OCI-LY1 (cell line): ENCODE measurements at regions not wholly inside any gene's neighbourhood (a gene's known extent, or its start where the extent isn't known, plus 50 kb on each side); places are given as distances from the start of the nearest gene placed in this dataset.

Experiments
- H2AFZ ChIP-seq: fragments of 200-600 bp; sonication (generic), shearing (Covaris generic); 2 replicates; pipeline ENCODE4 v1.6.0; 2014; ENCODE audit warnings: antibody characterized with exemption, mild to moderate bottlenecking, low read length
- H3F3A ChIP-seq: fragments of 200-600 bp; sonication (generic), shearing (Covaris generic); 2 replicates; pipeline ENCODE4 v1.6.0; 2014; ENCODE audit warnings: mild to moderate bottlenecking, antibody characterized with exemption, low read length, moderate library complexity; ENCODE audit not compliant: insufficient read depth
- H3K27ac ChIP-seq: fragments of 200-600 bp; sonication (generic); 2 replicates; pipeline ENCODE4 v1.5.1; 2014; ENCODE audit warnings: low read length, mixed run types, mild to moderate bottlenecking, low read depth; ENCODE audit not compliant: poor library complexity, severe bottlenecking
- H3K27me3 ChIP-seq: fragments of 200-600 bp; sonication (generic); 2 replicates; pipeline ENCODE4 v1.6.0; 2014; ENCODE audit warnings: antibody characterized with exemption, mild to moderate bottlenecking, low read length, moderate library complexity; ENCODE audit not compliant: insufficient read depth
- H3K36me3 ChIP-seq: fragments of 200-600 bp; sonication (generic); 2 replicates; pipeline ENCODE4 v1.6.1; 2014; ENCODE audit warnings: mild to moderate bottlenecking, antibody characterized with exemption, low read length, moderate library complexity, mixed read lengths; ENCODE audit not compliant: insufficient read depth
- H3K4me1 ChIP-seq: fragments of 200-600 bp; sonication (generic); 2 replicates; pipeline ENCODE4 v1.5.1; 2014; ENCODE audit warnings: mild to moderate bottlenecking, low read length, moderate library complexity; ENCODE audit not compliant: insufficient read depth, severe bottlenecking
- H3K4me2 ChIP-seq: fragments of 200-600 bp; sonication (generic), shearing (Covaris generic); 2 replicates; pipeline ENCODE4 v1.6.1; 2014; ENCODE audit warnings: low read length
- H3K4me3 ChIP-seq: fragments of 200-600 bp; sonication (generic); 2 replicates; pipeline ENCODE4 v1.5.1; 2014; ENCODE audit warnings: low read length, low read depth, mild to moderate bottlenecking, mixed read lengths; ENCODE audit not compliant: poor library complexity, severe bottlenecking
- H3K79me2 ChIP-seq: fragments of 200-600 bp; shearing (Covaris generic); 2 replicates; pipeline ENCODE4 v1.6.1; 2016; ENCODE audit warnings: mixed run types, low read length, mixed read lengths; ENCODE audit not compliant: insufficient read depth
- H3K9ac ChIP-seq: fragments of 200-600 bp; sonication (generic), shearing (Covaris generic); 2 replicates; pipeline ENCODE4 v1.6.1; 2014; ENCODE audit warnings: mild to moderate bottlenecking, low read length, mixed read lengths
- H3K9me2 ChIP-seq: fragments of 200-600 bp; sonication (generic), shearing (Covaris generic); 2 replicates; pipeline ENCODE4 v1.6.1; 2014; ENCODE audit warnings: low read depth, mild to moderate bottlenecking, low read length, mixed read lengths
- H3K9me3 ChIP-seq: fragments of 200-600 bp; shearing (Covaris generic); 2 replicates; pipeline ENCODE4 v1.6.1; 2014; ENCODE audit warnings: low read length, mixed read lengths
- H4K20me1 ChIP-seq: fragments of 200-600 bp; sonication (generic), shearing (Covaris generic); 2 replicates; pipeline ENCODE4 v1.6.0; 2016; ENCODE audit warnings: mild to moderate bottlenecking, low read length; ENCODE audit not compliant: insufficient read depth
- CTCF ChIP-seq: fragments of 200-600 bp; sonication (generic), shearing (Covaris generic); IDR thresholded peaks from 2 replicates; pipeline ENCODE4 v1.5.1; 2017; ENCODE audit warnings: mild to moderate bottlenecking, antibody characterized with exemption, low read length, moderate library complexity, mixed read lengths
- EZH2 ChIP-seq: fragments of 200-600 bp; sonication (generic), shearing (Covaris generic); IDR thresholded peaks from 2 replicates; pipeline ENCODE4 v1.8.0; 2017; ENCODE audit warnings: borderline replicate concordance, mixed run types, mild to moderate bottlenecking, antibody characterized with exemption, low read length, moderate library complexity, mixed read lengths

GRCh38 chr2:14565666-14566065, 66.9 kb upstream of the LRATD1 start:
- Histone ChIP-seq H3K4me2 (no peak overlapping the region), H3K79me2 (no peaks in the 10 kb centered on the region), H3K27me3 (no peaks in the 10 kb centered on the region), H3F3A (no peaks in the 10 kb centered on the region), H2AFZ (no peak overlapping the region), H3K9me2 (no peaks in the 10 kb centered on the region), H3K36me3 (no peaks in the 10 kb centered on the region), H3K4me3 (no peak overlapping the region), H3K9ac (no peak overlapping the region), H3K9me3 (no peaks in the 10 kb centered on the region), H3K27ac (no peak overlapping the region), H4K20me1 (no peaks in the 10 kb centered on the region), H3K4me1 (no peaks in the 10 kb centered on the region)
- no peak for TF ChIP-seq EZH2
- TF ChIP-seq CTCF: no peak

- no peaks in the 10 kb centered on the region for H4K20me1 ChIP-seq
- no peaks in the 10 kb centered on the region for H3F3A ChIP-seq
- no peaks in the 10 kb centered on the region for H3K27me3 ChIP-seq
- no peaks in the 10 kb centered on the region for H3K36me3 ChIP-seq
- H3K27ac ChIP-seq: no peak overlapping the region
- H3K9me2 ChIP-seq: no peaks in the 10 kb centered on the region
- H3K9me3 ChIP-seq: no peaks in the 10 kb centered on the region
- H3K4me1 ChIP-seq: no peaks in the 10 kb centered on the region
- H3K79me2 ChIP-seq: no peaks in the 10 kb centered on the region
- H3K4me3 ChIP-seq: no peak overlapping the region
- H2AFZ ChIP-seq: no peak overlapping the region
- H3K4me2 ChIP-seq: no peak overlapping the region
- no peak overlapping the region for H3K9ac ChIP-seq
- no peak for TF ChIP-seq EZH2
- TF ChIP-seq CTCF: no peak
Measured at GRCh38 chr2:14567561-14567960, 65.0 kb upstream of the LRATD1 start.

GRCh38 chr2:14569294-14569693, 63.2 kb upstream of the LRATD1 start:
- H3K27me3 ChIP-seq: no peaks in the 10 kb centered on the region
- no peaks in the 10 kb centered on the region for H3K36me3 ChIP-seq
- TF ChIP-seq CTCF (no peak), EZH2 (no peak)
- no peak overlapping the region for H2AFZ ChIP-seq
- H3K79me2 ChIP-seq: no peaks in the 10 kb centered on the region
- no peak overlapping the region for H3K9ac ChIP-seq
- H3K9me3 ChIP-seq: no peaks in the 10 kb centered on the region
- H3K4me1 ChIP-seq: no peaks in the 10 kb centered on the region
- no peak overlapping the region for H3K27ac ChIP-seq
- no peaks in the 10 kb centered on the region for H3K9me2 ChIP-seq
- no peak overlapping the region for H3K4me3 ChIP-seq
- H4K20me1 ChIP-seq: no peaks in the 10 kb centered on the region
- H3F3A ChIP-seq: no peaks in the 10 kb centered on the region
- H3K4me2 ChIP-seq: no peak overlapping the region
